ENCODE measurements at regions not wholly inside any gene's neighbourhood (a gene's known extent, or its start where the extent isn't known, plus 50 kb on each side); places are given as distances from the start of the nearest gene placed in this dataset.
A peak's percentile ranks its signal among the peaks of the same experiment; 100 is the strongest.

GRCh38 chr6:93787841-93788240, 368.5 kb upstream of the EPHA7 start:
- H3K4me1 ChIP-seq (ENCODE audit: insufficient read depth) = no peaks in the 10 kb centered on the region
- H3K9me2 ChIP-seq (replicated peaks; ENCODE audit: insufficient read depth) = no peaks in the 10 kb centered on the region
- no peaks in the 10 kb centered on the region for H3K9me3 ChIP-seq (ENCODE audit: low read depth)
- no peak overlapping the region for H3K4me2 ChIP-seq
- no peak for DNase-seq (ENCODE audit: low spot score)
- no peaks in the 10 kb centered on the region for H3K27me3 ChIP-seq
- WGBS (ENCODE audit: low lambda C conversion rate, missing lambda C conversion rate) = 76% methylated on average over 3 of the region's 3 CpGs
- no peak overlapping the region for H3K4me3 ChIP-seq
- H3K36me3 ChIP-seq (replicated peaks; ENCODE audit: insufficient read depth, low read depth) = no peaks in the 10 kb centered on the region
- H2AFZ ChIP-seq = no peak overlapping the region
- no peaks in the 10 kb centered on the region for H4K20me1 ChIP-seq (ENCODE audit: insufficient read depth, poor library complexity, severe bottlenecking)
- TF ChIP-seq CTCF (IDR thresholded peaks at IDR 0.05; ENCODE audit: poor library complexity) (no peak), EZH2phosphoT487 (IDR thresholded peaks at IDR 0.05; ENCODE audit: low read depth, severe bottlenecking, unreplicated experiment) (no peak), EZH2 (IDR thresholded peaks at IDR 0.05; ENCODE audit: borderline replicate concordance) (no peak)
- no peak overlapping the region for H3K27ac ChIP-seq
- H3K79me2 ChIP-seq = no peaks in the 10 kb centered on the region

GRCh38 chr6:93786474-93787330, 367.3 kb upstream of the EPHA7 start:
- no peak for TF ChIP-seq EZH2 (IDR thresholded peaks at IDR 0.05; ENCODE audit: borderline replicate concordance)
- TF ChIP-seq CTCF (IDR thresholded peaks at IDR 0.05; ENCODE audit: poor library complexity) = no peak
- TF ChIP-seq EZH2phosphoT487 (IDR thresholded peaks at IDR 0.05; ENCODE audit: low read depth, severe bottlenecking, unreplicated experiment) = no peak
- Histone ChIP-seq H2AFZ (no peak overlapping the region), H3K4me1 (ENCODE audit: insufficient read depth) (no peaks in the 10 kb centered on the region), H3K9me2 (replicated peaks; ENCODE audit: insufficient read depth) (no peaks in the 10 kb centered on the region), H3K79me2 (no peaks in the 10 kb centered on the region), H3K9me3 (ENCODE audit: low read depth) (no peaks in the 10 kb centered on the region), H3K4me3 (no peak overlapping the region), H3K27me3 (no peaks in the 10 kb centered on the region), H3K27ac (no peak overlapping the region), H3K36me3 (replicated peaks; ENCODE audit: insufficient read depth, low read depth) (no peaks in the 10 kb centered on the region), H3K4me2 (no peak overlapping the region), H4K20me1 (ENCODE audit: insufficient read depth, poor library complexity, severe bottlenecking) (no peaks in the 10 kb centered on the region)
- no peak for DNase-seq (ENCODE audit: low spot score)
- 46% methylated on average over 6 of the region's 6 CpGs for WGBS (ENCODE audit: low lambda C conversion rate, missing lambda C conversion rate)

GRCh38 chr6:93785694-93786030, 366.3 kb upstream of the EPHA7 start:
- Histone ChIP-seq H3K27me3 (no peaks in the 10 kb centered on the region), H4K20me1 (ENCODE audit: insufficient read depth, poor library complexity, severe bottlenecking) (no peaks in the 10 kb centered on the region), H3K36me3 (replicated peaks; ENCODE audit: insufficient read depth, low read depth) (no peaks in the 10 kb centered on the region), H3K9me2 (replicated peaks; ENCODE audit: insufficient read depth) (no peaks in the 10 kb centered on the region), H3K9me3 (ENCODE audit: low read depth) (no peaks in the 10 kb centered on the region), H3K4me1 (ENCODE audit: insufficient read depth) (no peaks in the 10 kb centered on the region), H3K4me3 (no peak overlapping the region), H2AFZ (peak overlapping the region; percentile 44), H3K79me2 (no peaks in the 10 kb centered on the region), H3K27ac (no peak overlapping the region), H3K4me2 (no peak overlapping the region)
- TF ChIP-seq EZH2phosphoT487 (IDR thresholded peaks at IDR 0.05; ENCODE audit: low read depth, severe bottlenecking, unreplicated experiment) = no peak
- TF ChIP-seq CTCF (IDR thresholded peaks at IDR 0.05; ENCODE audit: poor library complexity) = no peak
- TF ChIP-seq EZH2 (IDR thresholded peaks at IDR 0.05; ENCODE audit: borderline replicate concordance) = no peak
- 95% methylated on average over 3 of the region's 3 CpGs for WGBS (ENCODE audit: low lambda C conversion rate, missing lambda C conversion rate)
- DNase-seq (ENCODE audit: low spot score) = no peak
